GM10266 (cell line): ENCODE measurements at regions not wholly inside any gene's neighbourhood (a gene's known extent, or its start where the extent isn't known, plus 50 kb on each side); places are given as distances from the start of the nearest gene placed in this dataset.

Experiments used
- DNase-seq: peaks from one replicate; pipeline ENCODE4 v3.0.0; 2012; ENCODE audit errors: extremely low spot score
- TF ChIP-seq, protein P1 (sequence below): IDR thresholded peaks from 2 replicates; pipeline ENCODE4 v1.5.1; 2012; ENCODE audit warnings: mild to moderate bottlenecking, low read depth; ENCODE audit not compliant: control insufficient read depth, insufficient read depth; ENCODE audit errors: missing control alignments

DNA sequence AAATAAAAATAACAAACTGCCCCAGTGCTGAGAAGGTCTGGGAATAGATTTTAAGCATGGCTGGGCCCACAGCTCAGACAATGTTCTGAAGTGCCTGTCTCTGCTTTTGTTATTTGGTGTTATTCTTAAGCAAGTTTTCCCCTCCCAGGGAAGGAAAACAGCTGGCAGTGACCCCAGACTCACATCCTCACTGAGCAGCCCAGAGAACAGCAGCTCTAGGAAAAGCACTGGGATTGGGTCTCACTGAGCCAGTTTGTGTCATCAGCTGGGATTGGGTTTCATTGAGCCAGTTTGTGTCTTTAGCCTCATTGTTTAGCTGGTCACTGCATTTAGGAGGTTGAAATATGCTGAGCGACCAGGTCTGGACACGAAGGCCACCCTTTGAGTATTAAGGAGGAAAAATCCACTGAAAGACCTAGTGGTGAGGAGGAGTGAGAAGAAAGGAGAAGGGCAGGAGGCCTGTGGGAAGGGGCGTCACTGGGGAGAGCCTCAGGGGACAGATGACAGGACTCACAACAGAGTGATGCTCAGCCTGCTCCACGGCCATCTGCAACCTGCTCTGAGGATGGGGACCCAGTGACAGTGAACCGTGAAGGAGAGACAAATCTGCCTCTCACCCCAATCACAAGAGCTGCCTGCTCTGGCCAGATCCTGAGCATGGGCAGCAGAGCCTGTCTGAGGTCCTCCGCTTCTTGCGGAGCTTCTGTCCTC lies 103.8 kb downstream of the TOMM20 start:
- TF ChIP-seq, protein P1, sequence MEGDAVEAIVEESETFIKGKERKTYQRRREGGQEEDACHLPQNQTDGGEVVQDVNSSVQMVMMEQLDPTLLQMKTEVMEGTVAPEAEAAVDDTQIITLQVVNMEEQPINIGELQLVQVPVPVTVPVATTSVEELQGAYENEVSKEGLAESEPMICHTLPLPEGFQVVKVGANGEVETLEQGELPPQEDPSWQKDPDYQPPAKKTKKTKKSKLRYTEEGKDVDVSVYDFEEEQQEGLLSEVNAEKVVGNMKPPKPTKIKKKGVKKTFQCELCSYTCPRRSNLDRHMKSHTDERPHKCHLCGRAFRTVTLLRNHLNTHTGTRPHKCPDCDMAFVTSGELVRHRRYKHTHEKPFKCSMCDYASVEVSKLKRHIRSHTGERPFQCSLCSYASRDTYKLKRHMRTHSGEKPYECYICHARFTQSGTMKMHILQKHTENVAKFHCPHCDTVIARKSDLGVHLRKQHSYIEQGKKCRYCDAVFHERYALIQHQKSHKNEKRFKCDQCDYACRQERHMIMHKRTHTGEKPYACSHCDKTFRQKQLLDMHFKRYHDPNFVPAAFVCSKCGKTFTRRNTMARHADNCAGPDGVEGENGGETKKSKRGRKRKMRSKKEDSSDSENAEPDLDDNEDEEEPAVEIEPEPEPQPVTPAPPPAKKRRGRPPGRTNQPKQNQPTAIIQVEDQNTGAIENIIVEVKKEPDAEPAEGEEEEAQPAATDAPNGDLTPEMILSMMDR: no peak
- no peak for DNase-seq

DNA sequence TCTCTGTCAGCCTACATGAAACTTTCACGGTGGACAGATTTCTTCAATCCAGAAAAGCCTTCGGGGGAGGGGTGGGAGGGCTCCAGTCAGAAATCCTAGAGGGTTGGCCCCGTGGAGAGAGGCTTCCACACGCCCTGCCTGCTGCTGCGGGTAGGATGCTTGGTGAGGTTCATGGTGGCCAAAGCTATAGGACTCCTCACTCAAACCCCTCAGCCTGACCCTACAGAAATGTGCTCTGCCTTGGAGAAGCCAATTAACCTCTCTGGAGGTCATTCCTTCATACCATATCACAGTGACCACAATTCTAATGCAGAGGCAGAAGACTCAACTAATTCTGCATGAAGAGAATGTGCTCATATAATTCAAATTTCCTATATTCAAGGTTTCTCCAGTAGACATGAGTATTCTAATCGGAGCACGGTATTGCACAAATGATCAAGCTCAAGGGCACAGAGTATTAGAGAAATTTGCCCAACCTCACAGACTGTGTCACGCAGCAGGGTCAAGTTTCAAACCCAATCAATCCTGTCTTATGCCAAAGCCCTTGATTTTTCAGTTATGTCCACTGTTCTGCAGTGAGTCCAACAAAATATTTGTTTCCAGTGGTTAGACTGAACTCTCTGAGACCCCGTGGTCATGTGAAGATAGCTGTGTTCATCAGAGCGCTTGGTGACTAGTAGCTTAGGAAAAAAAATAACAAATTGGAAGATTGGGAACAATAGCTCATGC lies 104.8 kb downstream of the TOMM20 start:
- TF ChIP-seq, protein P1: no peak
- DNase-seq: no peak

DNA sequence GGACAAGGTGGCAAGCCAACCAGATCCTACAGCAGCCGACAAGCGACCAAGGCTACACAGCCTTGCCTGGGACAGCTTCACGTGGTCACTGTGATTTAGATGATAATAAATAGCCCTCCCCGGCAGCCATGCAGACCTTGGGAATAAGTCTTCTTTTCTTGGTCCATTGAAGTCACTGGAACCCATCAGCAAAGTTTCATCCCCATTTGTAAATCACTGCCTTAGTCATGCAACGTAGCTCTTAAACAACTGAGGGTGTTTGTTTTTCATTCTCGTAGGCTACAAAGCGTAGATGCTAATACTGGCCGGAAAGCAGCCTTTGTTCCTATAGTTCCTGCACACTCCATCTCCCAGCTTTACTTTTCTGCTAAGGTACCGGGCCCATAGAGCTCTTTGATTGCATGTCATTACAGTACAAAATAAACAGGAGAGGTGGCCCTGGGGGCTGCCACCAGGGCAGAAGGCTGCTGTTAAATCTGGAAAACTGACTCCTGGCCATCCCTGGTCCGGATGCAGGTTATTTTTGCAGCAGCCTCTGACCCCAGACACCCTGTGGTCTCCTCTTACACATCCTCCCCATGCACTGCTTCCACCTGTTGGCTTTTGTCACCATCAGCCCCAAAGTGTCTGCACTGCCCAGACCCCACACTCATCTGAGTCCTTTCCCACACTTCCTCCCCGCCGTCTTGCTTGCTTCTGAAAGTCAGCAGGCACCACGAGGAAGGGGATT lies 105.5 kb downstream of the TOMM20 start:
- peak; percentile 44 for DNase-seq
- TF ChIP-seq, protein P1: no peak

DNA sequence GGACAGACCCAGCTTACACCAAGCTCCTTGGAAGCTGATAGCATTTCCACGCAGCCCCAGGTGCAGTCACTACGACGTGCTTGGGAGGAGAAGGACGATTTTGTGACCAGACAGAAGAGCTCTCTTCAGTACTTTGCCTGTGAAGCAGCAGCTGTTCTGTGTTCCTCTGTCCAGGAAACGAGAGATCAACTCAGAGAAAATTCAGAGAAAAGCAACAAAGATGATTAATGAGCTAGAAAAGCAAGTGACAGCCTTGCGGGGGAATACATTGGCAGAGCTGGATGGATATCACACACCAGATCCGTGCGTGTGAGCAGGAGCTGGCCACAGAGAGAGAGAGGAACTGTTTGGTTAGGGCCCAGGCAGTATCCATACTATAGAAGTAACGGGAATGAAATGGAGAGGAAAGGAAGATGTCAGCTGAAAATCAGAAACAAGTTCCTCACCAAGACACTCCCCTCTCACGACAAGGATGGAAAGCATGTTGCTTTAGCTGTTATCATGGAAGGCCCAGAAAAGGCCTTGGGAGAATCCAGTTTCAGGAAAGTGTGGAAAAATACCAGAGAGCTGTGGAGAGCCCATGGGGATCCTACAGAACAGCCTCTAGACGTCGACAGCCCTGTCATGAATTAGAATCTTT lies 106.2 kb downstream of the TOMM20 start:
- TF ChIP-seq, protein P1: no peak
- no peak for DNase-seq

DNA sequence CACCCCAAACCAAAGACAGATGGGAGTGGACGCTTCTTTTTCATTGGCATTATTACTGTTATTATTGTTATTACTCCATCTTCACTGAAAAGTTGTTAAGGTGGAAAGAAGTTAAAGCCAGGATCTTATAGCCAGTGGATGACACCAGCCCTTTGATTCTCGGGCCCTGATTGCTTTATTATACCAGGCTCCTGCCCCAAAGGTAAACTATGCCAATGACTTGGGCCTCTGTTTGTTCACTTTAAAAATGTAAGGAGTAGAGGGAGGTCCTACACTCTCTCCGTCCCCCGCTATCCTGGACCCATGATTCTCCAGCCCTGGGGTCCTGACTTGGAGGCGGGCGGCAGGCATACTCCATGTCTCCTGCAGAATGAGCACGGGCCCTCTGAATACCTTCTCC lies 106.8 kb downstream of the TOMM20 start:
- TF ChIP-seq, protein P1: no peak
- no peak for DNase-seq

DNA sequence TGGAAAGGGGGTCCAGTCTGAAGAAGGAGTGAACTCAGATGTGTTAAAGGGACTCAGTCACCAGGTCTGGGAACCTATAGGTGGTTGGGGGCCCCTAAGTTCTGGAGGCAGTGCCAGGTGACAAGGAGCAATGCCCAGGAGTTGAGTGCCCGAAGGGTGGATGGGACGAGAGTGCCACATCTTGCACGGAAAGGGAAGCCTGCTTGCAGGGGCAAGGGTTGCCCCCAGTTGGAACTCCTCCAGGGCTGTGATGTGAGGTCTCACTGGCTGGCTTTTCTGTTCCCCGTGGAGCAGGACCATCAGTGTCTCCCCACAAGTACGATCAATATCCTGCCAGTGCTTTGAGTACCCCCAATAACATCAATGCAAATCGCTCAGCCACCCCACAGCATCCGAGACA lies 107.3 kb downstream of the TOMM20 start:
- DNase-seq: no peak
- TF ChIP-seq, protein P1: no peak
